GM18511 (cell line): ENCODE measurements at regions not wholly inside any gene's neighbourhood (a gene's known extent, or its start where the extent isn't known, plus 50 kb on each side); places are given as distances from the start of the nearest gene placed in this dataset.

ENCODE experiments used
- ATAC-seq: cut with Tn5 transposase; IDR thresholded peaks from one replicate; pipeline ENCODE4 v1.9.1; 2021; ENCODE audit warnings: mild to moderate bottlenecking, moderate library complexity; ENCODE audit not compliant: unreplicated experiment

DNA sequence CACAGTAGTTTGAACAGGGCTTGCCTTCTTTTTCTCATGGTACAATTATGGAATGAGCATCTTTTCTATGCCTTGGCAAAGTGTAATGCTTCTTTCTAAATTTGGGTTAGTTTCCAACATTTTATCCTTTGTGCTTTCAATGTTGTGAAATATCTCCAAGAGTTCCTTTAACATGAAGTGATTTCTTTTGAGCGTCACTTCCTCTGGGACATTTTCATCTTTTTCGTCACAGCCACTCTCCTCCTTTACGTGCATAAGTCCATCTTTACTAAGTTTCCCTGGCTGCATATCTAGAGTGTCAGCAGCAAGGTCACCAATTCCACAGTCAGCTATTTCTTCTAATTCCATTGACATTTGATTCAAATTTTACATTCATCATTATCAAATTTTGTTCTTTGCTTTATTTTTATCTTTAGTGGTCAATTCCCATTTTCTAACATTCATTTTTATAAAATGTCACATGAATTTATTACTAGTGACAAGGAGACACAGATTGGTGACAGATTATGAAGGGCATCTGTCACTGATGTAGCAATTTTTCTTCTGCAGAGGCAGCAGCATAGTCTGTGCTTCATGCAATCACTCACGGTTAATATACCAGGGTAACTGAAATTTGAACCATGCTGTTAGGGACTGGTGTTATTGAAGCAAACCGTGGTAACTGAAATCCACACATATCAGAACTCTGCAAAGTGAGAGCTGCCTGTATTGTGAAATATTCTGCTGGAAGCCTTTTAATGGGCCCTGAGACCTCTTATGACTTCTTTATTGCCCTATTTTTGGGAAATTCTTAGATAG, 126.5 kb upstream of the THBS1 start:
- no peak for ATAC-seq

DNA sequence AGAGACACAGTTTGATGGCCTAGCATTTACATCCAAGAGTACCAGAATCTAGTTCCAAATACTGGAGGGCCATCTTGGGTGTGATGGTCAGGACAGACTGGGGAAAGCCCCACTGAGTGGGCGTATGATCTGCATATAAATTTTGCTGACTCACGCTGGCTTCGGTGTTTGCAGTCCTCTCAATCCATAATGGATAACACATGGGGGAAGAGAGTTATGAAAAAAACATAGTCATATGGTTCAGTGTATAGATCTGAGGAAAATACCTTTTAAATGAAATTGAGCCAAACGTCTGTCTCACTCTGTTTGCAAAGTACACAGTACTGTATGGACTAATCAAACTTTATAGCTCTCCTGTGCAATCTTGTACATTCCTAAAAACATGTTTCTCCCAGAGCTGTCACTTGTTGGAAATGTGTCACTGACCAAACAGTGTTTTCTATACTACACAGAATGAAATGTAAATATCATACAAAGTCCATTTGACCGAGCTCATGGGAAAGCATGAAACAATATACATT, 125.3 kb upstream of the THBS1 start:
- ATAC-seq = no peak

GRCh38 chr15:39456159-39456558, 124.7 kb upstream of the THBS1 start:
- ATAC-seq = no peak

GRCh38 chr15:39456582-39457330, 124.1 kb upstream of the THBS1 start:
- no peak for ATAC-seq

- ATAC-seq = no peak
Observed at GRCh38 chr15:39458131-39458530, 122.7 kb upstream of the THBS1 start.

DNA sequence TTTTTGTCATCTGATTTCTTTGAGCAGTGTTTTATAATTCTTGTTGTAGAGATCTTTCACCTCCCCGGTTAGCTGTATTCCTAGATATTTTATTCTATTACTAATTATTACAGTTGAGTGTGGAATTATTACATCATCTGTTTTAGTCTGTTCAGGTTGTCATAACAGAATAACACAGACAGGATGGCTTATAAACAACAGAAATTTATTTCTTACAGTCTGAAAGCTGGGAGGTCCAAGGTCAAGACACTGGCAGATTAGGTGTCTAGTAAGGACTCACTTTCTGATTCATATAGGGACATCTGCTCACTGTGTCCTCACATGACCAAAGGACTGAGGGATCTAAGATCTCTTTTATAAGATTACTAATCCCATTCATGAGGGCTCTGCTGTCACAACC, 121.3 kb upstream of the THBS1 start:
- no peak for ATAC-seq

GRCh38 chr15:39460748-39461147, 120.1 kb upstream of the THBS1 start:
- no peak for ATAC-seq

GRCh38 chr15:39461536-39462130, 119.2 kb upstream of the THBS1 start:
- no peak for ATAC-seq

- no peak for ATAC-seq
Observed at GRCh38 chr15:39462691-39463090, 118.2 kb upstream of the THBS1 start.

- ATAC-seq = no peak
Observed at GRCh38 chr15:39465843-39466749, 114.8 kb upstream of the THBS1 start.

- ATAC-seq = no peak
Observed at GRCh38 chr15:39466750-39467105, 114.2 kb upstream of the THBS1 start.

DNA sequence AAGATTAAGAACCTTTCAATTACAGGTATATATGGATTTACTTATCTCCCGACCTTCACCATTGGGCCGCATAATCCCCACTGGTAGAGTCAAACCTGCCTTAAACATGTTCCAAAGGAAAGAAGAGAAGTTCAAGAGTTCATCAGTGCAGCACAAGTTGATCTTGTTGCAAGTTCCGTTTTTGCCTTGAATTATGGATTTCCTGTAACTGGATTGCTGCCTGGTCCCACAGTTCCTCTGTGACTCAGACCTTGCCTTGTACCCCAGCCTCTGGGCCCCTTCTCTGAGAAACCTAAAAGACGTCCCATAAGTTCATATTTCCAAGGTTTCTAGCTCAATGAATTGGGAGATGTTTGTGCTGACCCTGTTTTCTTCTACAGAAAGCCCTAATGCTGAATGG, 112.5 kb upstream of the THBS1 start:
- ATAC-seq = no peak

- ATAC-seq = no peak
Observed at GRCh38 chr15:39468828-39469227, 112.1 kb upstream of the THBS1 start.

- no peak for ATAC-seq
Observed at GRCh38 chr15:39471785-39472574, 108.9 kb upstream of the THBS1 start.

- no peak for ATAC-seq
Observed at GRCh38 chr15:39472621-39473297, 108.1 kb upstream of the THBS1 start.

DNA sequence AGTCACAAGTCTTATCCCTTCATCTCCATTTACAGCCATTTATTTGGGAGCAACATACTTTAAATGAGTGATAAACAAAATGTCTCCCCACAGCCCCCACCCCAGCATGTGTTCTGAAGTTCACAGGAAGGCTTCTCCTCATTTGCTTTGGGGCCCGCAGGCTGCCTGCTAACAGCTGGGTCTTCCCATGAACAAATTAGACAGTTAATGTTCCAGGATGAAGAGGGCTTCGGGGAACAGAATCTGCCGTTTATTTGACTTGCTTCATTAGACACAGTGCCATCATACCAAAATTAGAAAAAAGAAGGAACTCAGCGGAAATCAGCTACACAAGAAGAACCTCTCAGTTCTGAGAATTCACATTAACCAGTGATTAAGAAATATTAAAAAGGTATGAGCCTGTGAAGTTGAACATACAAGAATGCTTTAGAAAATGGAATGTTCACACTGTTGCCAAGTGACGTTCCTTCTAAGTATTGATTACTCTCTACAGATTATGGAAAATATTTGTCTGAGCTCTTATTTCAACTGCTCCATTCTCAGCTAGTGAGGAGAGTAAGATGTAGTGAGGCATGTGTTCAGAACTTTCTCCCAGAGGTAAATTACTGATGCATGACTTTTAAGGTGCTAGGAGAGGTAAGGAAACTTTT, 107.5 kb upstream of the THBS1 start:
- no peak for ATAC-seq

DNA sequence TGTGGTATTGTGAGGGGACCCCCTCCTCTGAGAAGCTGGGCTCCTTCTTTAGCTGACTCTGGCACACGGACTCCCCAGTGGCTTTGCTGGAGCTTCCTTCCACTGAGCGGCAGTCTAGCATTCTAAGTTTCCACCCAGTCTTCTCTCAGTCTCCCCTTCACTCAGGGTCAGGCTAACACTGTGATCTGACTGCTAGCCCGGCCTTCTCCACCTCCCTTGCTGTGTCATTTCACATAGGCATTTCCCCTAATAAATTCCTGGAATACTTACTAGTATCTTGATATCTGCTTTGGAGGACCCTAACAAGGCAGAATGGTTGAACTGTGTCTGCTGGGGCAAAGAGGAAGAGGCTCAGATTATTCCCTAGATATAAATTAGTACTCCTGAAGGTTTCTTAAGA, 106.2 kb upstream of the THBS1 start:
- no peak for ATAC-seq

- ATAC-seq = no peak
Observed at GRCh38 chr15:39478996-39479395, 101.9 kb upstream of the THBS1 start.

DNA sequence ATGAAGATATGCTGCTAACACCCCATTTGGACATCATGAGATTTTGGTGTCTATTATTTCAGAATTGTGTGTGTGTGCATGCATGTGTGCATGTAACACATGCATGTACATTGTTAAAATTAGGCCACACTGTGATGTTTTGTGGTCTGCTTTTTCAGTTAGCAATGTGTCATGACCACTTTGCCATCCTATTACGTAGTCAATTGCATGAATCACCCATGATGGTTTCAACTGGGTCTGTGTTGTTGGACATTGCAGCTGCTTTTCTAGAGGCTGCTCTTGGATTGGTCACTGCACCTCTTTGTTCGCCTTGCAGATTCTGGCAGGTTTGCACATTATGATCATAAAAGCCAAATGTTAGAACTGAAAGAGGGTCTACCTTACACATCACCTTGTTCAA, 101.0 kb upstream of the THBS1 start:
- ATAC-seq = no peak
